ENCODE measurements at regions not wholly inside any gene's neighbourhood (a gene's known extent, or its start where the extent isn't known, plus 50 kb on each side); places are given as distances from the start of the nearest gene placed in this dataset.

DNA sequence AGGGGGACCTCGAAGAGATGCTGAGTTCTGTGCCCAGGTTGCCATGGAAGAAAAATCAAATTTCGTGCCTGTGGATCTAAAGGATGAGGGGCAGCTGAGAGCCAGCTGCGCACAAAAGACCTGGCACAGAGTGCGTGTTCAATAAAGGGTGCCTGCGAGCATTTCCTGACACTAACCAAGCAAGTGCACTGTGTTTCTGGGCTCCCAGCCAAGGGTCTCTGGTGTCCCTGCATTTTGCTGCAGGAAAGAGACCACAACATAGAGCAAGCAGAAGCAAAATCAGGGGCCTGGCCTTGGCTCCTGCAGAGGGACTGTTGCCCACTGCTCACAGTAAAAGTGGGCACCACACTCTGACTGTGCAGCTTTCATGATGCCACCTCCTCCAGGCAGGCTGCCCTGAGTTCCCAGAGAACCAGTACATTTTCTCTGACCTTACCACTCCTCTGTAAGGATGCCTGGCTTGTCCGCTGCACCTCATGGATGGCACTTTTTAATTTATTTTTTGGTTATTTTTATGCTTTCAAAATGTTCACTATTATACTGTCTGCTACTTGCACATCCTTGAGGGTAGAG is 70.8 kb upstream of the GPR12 start:
- DNase-seq (ENCODE audit: low read depth): no peak

GRCh38 chr13:26829716-26830115 is 69.1 kb upstream of the GPR12 start:
- DNase-seq (ENCODE audit: low read depth): no peak

- no peak for DNase-seq (ENCODE audit: low read depth)
Observed at GRCh38 chr13:26824581-26824980, 64.0 kb upstream of the GPR12 start.

- DNase-seq (ENCODE audit: low read depth): no peak
Observed at GRCh38 chr13:26822146-26822545, 61.6 kb upstream of the GPR12 start.

- DNase-seq (ENCODE audit: low read depth): no peak
Observed at GRCh38 chr13:26821672-26822071, 61.1 kb upstream of the GPR12 start.

GRCh38 chr13:26820871-26821270 is 60.3 kb upstream of the GPR12 start:
- DNase-seq (ENCODE audit: low read depth): no peak

DNA sequence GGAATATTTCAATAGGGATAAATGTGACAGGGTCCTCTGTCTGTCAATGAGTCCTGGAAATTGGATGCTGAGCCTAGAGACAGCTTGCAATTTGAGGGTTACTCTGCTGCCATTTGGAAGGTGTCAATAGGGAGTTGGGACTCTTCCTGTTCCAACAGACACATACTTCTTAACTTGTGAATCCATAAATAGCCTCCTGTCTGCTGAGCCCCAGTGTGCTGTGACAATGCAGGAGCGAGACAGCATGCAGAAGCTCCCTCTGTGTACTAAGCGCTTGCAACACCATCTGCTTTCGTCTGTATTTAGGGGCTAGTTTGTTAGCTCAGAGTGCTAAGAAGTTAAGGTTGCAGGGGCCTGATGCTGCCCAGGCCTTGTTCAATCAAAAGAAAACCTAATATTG is 58.5 kb upstream of the GPR12 start:
- no peak for DNase-seq (ENCODE audit: low read depth)

DNA sequence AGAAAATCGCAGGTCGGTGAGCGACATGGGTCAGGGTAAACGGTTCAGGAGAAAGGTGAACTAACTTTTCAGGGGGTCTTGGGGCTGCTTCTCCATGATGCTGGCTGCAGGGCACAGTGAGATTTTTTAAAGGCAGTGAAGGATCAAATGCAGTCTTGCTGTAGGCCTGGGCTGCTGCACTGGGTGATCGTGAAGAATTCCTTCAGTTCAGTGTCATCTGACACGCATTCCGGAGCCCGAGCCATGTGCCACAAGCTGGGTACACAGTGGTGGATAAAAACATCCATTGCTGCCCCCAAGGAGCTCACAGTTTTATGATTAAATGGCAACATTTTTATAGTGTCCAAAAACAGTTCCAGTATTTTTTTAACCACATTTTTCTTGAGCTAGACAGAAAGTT is 56.3 kb upstream of the GPR12 start:
- no peak for DNase-seq (ENCODE audit: low read depth)

GRCh38 chr13:26813980-26814348 is 53.4 kb upstream of the GPR12 start:
- DNase-seq (ENCODE audit: low read depth): no peak

DNA sequence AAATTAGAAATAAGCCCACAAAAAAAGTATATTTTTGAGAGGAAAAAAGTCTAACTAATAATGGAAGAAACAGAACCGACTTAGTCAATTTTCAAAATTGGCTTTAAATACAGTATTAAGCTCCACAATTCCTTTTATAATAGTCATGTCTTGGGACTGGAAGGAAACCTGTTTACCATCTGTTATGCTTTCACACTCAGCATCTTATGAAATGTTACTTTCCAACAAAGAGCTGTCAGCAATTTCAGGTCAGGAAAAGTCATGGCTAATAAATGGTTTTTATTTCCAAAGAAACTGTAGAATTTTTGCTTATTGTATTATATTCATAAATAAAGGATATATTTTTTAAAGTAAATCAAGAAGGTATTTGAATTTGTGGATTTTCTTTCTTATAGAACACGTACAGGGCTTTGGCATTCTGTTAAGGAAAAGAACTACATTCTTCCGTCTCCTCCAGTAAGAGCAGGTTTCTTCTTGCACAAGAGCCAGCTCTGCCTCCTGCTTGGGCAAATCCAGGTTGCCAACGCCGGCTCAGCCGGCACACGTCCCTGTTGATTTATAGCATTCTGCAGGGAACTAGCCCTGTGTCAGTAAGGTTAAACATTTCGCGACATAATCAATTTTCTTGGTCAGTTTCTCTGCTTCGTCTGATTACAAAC is 52.9 kb upstream of the GPR12 start:
- no peak for DNase-seq (ENCODE audit: low read depth)

GRCh38 chr13:26811581-26811980 is 51.0 kb upstream of the GPR12 start:
- no peak for DNase-seq (ENCODE audit: low read depth)
